ENCODE measurements at regions not wholly inside any gene's neighbourhood (a gene's known extent, or its start where the extent isn't known, plus 50 kb on each side); places are given as distances from the start of the nearest gene placed in this dataset.

DNA sequence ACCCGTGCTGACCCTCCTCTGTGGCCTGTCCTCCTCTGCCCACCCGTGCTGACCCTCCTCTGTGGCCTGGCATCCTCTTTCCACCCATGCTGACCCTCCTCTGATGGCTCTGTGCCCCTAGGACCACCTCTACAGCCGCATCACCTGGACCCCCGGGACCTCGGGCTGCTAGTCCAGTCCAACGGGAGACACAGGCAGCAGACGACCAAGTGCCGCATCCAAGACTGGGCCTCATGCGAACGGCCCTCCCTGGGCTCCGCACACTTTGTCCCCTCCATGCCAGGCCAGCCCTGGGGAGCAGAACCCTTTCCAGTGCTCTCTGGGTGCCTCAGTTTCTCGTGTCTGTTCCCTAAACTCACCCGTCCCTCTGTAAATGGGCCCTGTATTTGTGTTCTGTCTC, 107.2 kb upstream of the RNF32 start:
- ChIA-PET CTCF (no interaction called here), POLR2A (no interaction called here)
- H3K9me3 ChIP-seq (ENCODE audit: control extremely low read depth in 1 of 3, control insufficient read depth in 2 of 3, insufficient read depth in 1 of 3, low read length in 2 of 3), result peaks cover 0 to 3% (median 0%) of the 10 kb centered on the region in 3 donors
- H3K79me2 ChIP-seq (ENCODE audit: control insufficient read depth, insufficient read depth, low read length), result no peaks in the 10 kb centered on the region
- H2AFZ ChIP-seq (ENCODE audit: insufficient read depth, low read depth, low read length, poor library complexity, severe bottlenecking), result no peak overlapping the region
- no peaks in the 10 kb centered on the region for H3K36me3 ChIP-seq (replicated peaks in 1 of 2; ENCODE audit: control extremely low read depth in 1 of 2, control insufficient read depth in 1 of 2, extremely low read depth in 1 of 2, insufficient read depth in 2 of 2, low read length in 1 of 2)
- H3K4me3 ChIP-seq (ENCODE audit: control extremely low read depth in 1 of 5, extremely low read depth in 1 of 5, insufficient read depth in 1 of 5, low read depth in 2 of 5, low read length in 4 of 5), result no peak overlapping the region
- intact Hi-C loops (cut with micrococcal nuclease), result no loop called here
- no peaks in the 10 kb centered on the region for H3K4me1 ChIP-seq (ENCODE audit: control insufficient read depth in 2 of 2, insufficient read depth in 2 of 2, low read length in 2 of 2)
- 87% methylated on average over 13 of the region's 13 CpGs for whole genome bisulfite sequencing (ENCODE audit: insufficient coverage)
- H3K27me3 Mint-ChIP-seq, result peaks cover 4% of the 10 kb centered on the region
- no peaks in the 10 kb centered on the region for H4K20me1 ChIP-seq (ENCODE audit: control insufficient read depth, insufficient read depth, low read length, poor library complexity, severe bottlenecking)
- no peak overlapping the region for H3K4me2 ChIP-seq (replicated peaks; ENCODE audit: low read depth, low read length, poor library complexity, severe bottlenecking)
- no peaks in the 10 kb centered on the region for H3K4me1 Mint-ChIP-seq
- H3K27ac ChIP-seq (ENCODE audit: low read length in 2 of 2), result no peak overlapping the region
- H3K9ac ChIP-seq (ENCODE audit: low read length), result no peak overlapping the region
- no peak overlapping the region for H3K4me3 Mint-ChIP-seq
- no peaks in the 10 kb centered on the region for H3K9me3 Mint-ChIP-seq (ENCODE audit: insufficient read depth)
- TF ChIP-seq CTCF (IDR thresholded peaks at IDR 0.05), result no peak
- TF ChIP-seq EZH2 (IDR thresholded peaks at IDR 0.05; ENCODE audit: borderline replicate concordance, insufficient read depth, low read depth, low read length, poor library complexity, severe bottlenecking), result no peak
- DNase-seq, result no peak
- H3K27me3 ChIP-seq (replicated peaks in 1 of 4; ENCODE audit: control extremely low read depth in 1 of 4, control insufficient read depth in 3 of 4, insufficient read depth in 4 of 4, low read length in 3 of 4), result no peaks in the 10 kb centered on the region
- no peak for ATAC-seq (ENCODE audit: low read depth)
- H3K27ac Mint-ChIP-seq, result no peak overlapping the region

- POLR2A ChIA-PET, result no interaction called here
- no peaks in the 10 kb centered on the region for H3K27me3 ChIP-seq (replicated peaks in 1 of 4; ENCODE audit: control extremely low read depth in 1 of 4, control insufficient read depth in 3 of 4, insufficient read depth in 4 of 4, low read length in 3 of 4)
- ATAC-seq (ENCODE audit: low read depth) (no peak), DNase-seq (no peak)
- no peaks in the 10 kb centered on the region for H3K4me1 ChIP-seq (ENCODE audit: control insufficient read depth in 2 of 2, insufficient read depth in 2 of 2, low read length in 2 of 2)
- no peak overlapping the region for H2AFZ ChIP-seq (ENCODE audit: insufficient read depth, low read depth, low read length, poor library complexity, severe bottlenecking)
- Mint-ChIP-seq H3K27me3 (peaks cover 8% of the 10 kb centered on the region), H3K9me3 (ENCODE audit: insufficient read depth) (no peaks in the 10 kb centered on the region), H3K4me1 (no peaks in the 10 kb centered on the region), H3K27ac (no peak overlapping the region), H3K4me3 (no peak overlapping the region)
- H3K9me3 ChIP-seq (ENCODE audit: control extremely low read depth in 1 of 3, control insufficient read depth in 2 of 3, insufficient read depth in 1 of 3, low read length in 2 of 3), result peaks cover 0 to 2% (median 0%) of the 10 kb centered on the region in 3 donors
- H3K9ac ChIP-seq (ENCODE audit: low read length), result no peak overlapping the region
- no peak overlapping the region for H3K4me3 ChIP-seq (ENCODE audit: control extremely low read depth in 1 of 5, extremely low read depth in 1 of 5, insufficient read depth in 1 of 5, low read depth in 2 of 5, low read length in 4 of 5)
- H3K27ac ChIP-seq (ENCODE audit: low read length in 2 of 2), result no peak overlapping the region
- intact Hi-C loops (cut with micrococcal nuclease), result no loop called here
- H3K4me2 ChIP-seq (replicated peaks; ENCODE audit: low read depth, low read length, poor library complexity, severe bottlenecking), result no peak overlapping the region
- CTCF ChIA-PET, result no interaction called here
- WGBS (ENCODE audit: insufficient coverage), result no CpG with 5 or more reads among the region's 2 CpGs
- no peaks in the 10 kb centered on the region for H3K36me3 ChIP-seq (replicated peaks in 1 of 2; ENCODE audit: control extremely low read depth in 1 of 2, control insufficient read depth in 1 of 2, extremely low read depth in 1 of 2, insufficient read depth in 2 of 2, low read length in 1 of 2)
- no peaks in the 10 kb centered on the region for H4K20me1 ChIP-seq (ENCODE audit: control insufficient read depth, insufficient read depth, low read length, poor library complexity, severe bottlenecking)
- TF ChIP-seq EZH2 (IDR thresholded peaks at IDR 0.05; ENCODE audit: borderline replicate concordance, insufficient read depth, low read depth, low read length, poor library complexity, severe bottlenecking), result no peak
- no peaks in the 10 kb centered on the region for H3K79me2 ChIP-seq (ENCODE audit: control insufficient read depth, insufficient read depth, low read length)
Measured at GRCh38 chr7:156532016-156532602, 108.5 kb upstream of the RNF32 start.

All from B cell (primary cell).